ENCODE measurements at regions not wholly inside any gene's neighbourhood (a gene's known extent, or its start where the extent isn't known, plus 50 kb on each side); places are given as distances from the start of the nearest gene placed in this dataset.

DNA sequence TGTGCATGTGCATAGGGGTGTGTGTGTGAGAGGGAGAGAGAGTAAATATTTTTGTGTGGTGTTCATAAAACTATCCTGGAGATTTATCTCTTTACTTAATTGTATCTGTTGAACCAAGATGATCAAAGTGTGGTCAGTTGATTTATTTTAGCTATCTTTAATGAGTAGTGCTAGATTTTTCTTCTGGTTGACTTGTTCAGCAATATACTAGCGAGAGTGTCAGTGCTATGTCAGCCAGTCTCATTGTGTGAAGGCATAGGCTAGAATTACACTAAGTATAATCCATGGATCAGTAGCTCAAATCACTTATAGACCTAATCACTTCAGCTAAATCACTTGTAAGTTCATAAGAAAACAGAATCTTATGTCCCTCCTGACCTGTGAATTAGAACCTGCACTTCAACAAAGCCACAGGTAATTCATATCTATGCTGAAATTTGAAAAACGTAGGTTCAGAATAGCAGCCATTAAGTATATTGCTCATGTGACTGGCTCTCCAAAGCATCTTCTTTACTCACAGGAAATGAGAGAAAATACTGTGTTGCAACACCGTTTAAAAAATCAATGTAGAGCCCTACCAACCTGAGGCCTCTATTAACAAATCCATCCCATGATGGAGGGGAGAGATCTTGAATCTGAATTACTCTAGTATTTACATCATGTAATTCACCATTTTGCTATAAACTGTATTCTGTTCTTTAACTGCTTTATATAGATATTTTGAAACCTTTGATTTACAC lies 203.1 kb upstream of the ACTBL2 start:
- H3K36me3 ChIP-seq (ENCODE audit: control insufficient read depth in 1 of 2, insufficient read depth in 2 of 2, low read length in 2 of 2) = no peaks in the 10 kb centered on the region
- no peak overlapping the region for H3K4me3 ChIP-seq (ENCODE audit: low read depth in 1 of 2, low read length in 2 of 2)
- no peaks in the 10 kb centered on the region for H3K9me3 ChIP-seq (ENCODE audit: control insufficient read depth in 1 of 2, low read length in 2 of 2)
- no peak overlapping the region for H3K27ac ChIP-seq (ENCODE audit: low read length)
- no peaks in the 10 kb centered on the region for H3K27me3 ChIP-seq (ENCODE audit: low read depth, low read length)
- no peaks in the 10 kb centered on the region for H3K4me1 ChIP-seq (ENCODE audit: control insufficient read depth in 1 of 2, insufficient read depth in 2 of 2, low read length in 2 of 2)

- Histone ChIP-seq H3K36me3 (ENCODE audit: control insufficient read depth in 1 of 2, insufficient read depth in 2 of 2, low read length in 2 of 2) (no peaks in the 10 kb centered on the region), H3K27me3 (ENCODE audit: low read depth, low read length) (no peaks in the 10 kb centered on the region), H3K9me3 (ENCODE audit: control insufficient read depth in 1 of 2, low read length in 2 of 2) (no peaks in the 10 kb centered on the region), H3K27ac (ENCODE audit: low read length) (no peak overlapping the region), H3K4me1 (ENCODE audit: control insufficient read depth in 1 of 2, insufficient read depth in 2 of 2, low read length in 2 of 2) (no peaks in the 10 kb centered on the region), H3K4me3 (ENCODE audit: low read depth in 1 of 2, low read length in 2 of 2) (no peak overlapping the region)
Observed at GRCh38 chr5:57684299-57684702, 201.7 kb upstream of the ACTBL2 start.

- no peaks in the 10 kb centered on the region for H3K27me3 ChIP-seq (ENCODE audit: low read depth, low read length)
- no peaks in the 10 kb centered on the region for H3K36me3 ChIP-seq (ENCODE audit: control insufficient read depth in 1 of 2, insufficient read depth in 2 of 2, low read length in 2 of 2)
- H3K4me3 ChIP-seq (ENCODE audit: low read depth in 1 of 2, low read length in 2 of 2) = no peak overlapping the region
- no peak overlapping the region for H3K27ac ChIP-seq (ENCODE audit: low read length)
- no peaks in the 10 kb centered on the region for H3K9me3 ChIP-seq (ENCODE audit: control insufficient read depth in 1 of 2, low read length in 2 of 2)
- H3K4me1 ChIP-seq (ENCODE audit: control insufficient read depth in 1 of 2, insufficient read depth in 2 of 2, low read length in 2 of 2) = no peaks in the 10 kb centered on the region
Observed at GRCh38 chr5:57683036-57683630, 200.5 kb upstream of the ACTBL2 start.

DNA sequence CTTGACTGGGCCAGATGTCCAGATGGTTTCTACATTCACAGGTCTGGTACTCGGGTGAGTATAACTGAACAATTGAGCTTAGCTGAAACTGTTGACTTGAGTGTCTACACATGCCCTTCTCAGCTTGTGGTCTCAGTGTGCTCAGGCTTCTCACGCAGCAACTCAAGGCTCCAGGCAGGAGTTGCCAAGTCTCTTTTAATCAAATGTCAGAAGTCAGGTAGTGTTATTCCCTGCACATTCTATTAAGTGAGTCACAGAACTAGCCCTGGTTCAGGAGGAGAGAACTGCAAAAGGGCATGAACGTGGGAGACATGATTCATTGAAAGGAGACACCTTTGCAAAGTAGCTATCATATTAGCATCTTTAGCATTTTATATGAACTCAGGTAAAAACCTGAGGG lies 199.3 kb upstream of the ACTBL2 start:
- H3K4me1 ChIP-seq (ENCODE audit: control insufficient read depth in 1 of 2, insufficient read depth in 2 of 2, low read length in 2 of 2) = peaks cover 0 to 2% of the 10 kb centered on the region in 2 donors
- no peaks in the 10 kb centered on the region for H3K36me3 ChIP-seq (ENCODE audit: control insufficient read depth in 1 of 2, insufficient read depth in 2 of 2, low read length in 2 of 2)
- no peak overlapping the region for H3K4me3 ChIP-seq (ENCODE audit: low read depth in 1 of 2, low read length in 2 of 2)
- H3K27ac ChIP-seq (ENCODE audit: low read length) = no peak overlapping the region
- H3K27me3 ChIP-seq (ENCODE audit: low read depth, low read length) = no peaks in the 10 kb centered on the region
- no peaks in the 10 kb centered on the region for H3K9me3 ChIP-seq (ENCODE audit: control insufficient read depth in 1 of 2, low read length in 2 of 2)

DNA sequence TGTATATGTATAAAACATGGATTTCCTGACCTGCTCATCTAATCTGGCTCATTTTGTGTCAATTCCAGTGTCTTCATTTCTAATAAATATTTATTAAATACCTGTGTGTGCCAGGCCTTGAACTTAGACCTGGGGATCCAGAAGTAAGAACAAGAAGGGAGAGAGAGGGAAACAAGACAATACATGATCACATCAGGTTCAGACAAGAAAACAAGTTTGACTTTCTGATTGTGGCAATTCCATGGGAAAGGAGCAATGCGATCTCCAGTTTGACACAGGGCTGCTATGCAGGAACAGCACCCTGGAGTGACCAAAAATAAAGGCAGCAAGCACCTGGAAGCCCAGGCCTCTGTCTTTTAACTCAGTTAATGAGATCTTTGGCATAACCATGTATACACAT lies 198.1 kb upstream of the ACTBL2 start:
- H3K4me3 ChIP-seq (ENCODE audit: low read depth in 1 of 2, low read length in 2 of 2) = no peak overlapping the region

DNA sequence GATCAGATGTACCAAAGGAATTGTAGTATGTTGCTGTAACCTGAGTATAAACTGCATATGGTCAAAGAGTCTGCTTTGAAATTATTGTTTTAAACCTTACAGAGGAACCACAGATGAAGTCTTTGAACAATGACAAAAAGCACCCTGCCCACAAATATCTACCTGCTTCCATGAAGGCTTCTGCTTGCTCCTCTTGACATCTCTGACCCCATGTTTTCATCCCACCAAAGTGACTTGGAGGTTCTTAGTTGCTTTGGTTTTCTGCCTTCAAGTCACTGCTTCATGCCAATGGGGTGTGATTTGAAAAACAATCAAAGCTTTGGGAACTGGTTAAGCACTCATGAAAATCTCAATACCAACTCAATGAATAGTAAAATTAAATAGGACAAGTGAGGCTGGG lies 194.6 kb upstream of the ACTBL2 start:
- H3K9me3 ChIP-seq (ENCODE audit: control insufficient read depth in 1 of 2, low read length in 2 of 2) = no peaks in the 10 kb centered on the region
- no peak overlapping the region for H3K27ac ChIP-seq (ENCODE audit: low read length)
- no peak overlapping the region for H3K4me3 ChIP-seq (ENCODE audit: low read depth in 1 of 2, low read length in 2 of 2)
- no peaks in the 10 kb centered on the region for H3K27me3 ChIP-seq (ENCODE audit: low read depth, low read length)
- H3K4me1 ChIP-seq (ENCODE audit: control insufficient read depth in 1 of 2, insufficient read depth in 2 of 2, low read length in 2 of 2) = peaks cover 0 to 4% of the 10 kb centered on the region in 2 donors
- no peaks in the 10 kb centered on the region for H3K36me3 ChIP-seq (ENCODE audit: control insufficient read depth in 1 of 2, insufficient read depth in 2 of 2, low read length in 2 of 2)

More for the DNA sequence above, 198.1 kb upstream of the ACTBL2 start:
- Histone ChIP-seq H3K36me3 (ENCODE audit: control insufficient read depth in 1 of 2, insufficient read depth in 2 of 2, low read length in 2 of 2) (no peaks in the 10 kb centered on the region), H3K27me3 (ENCODE audit: low read depth, low read length) (no peaks in the 10 kb centered on the region), H3K9me3 (ENCODE audit: control insufficient read depth in 1 of 2, low read length in 2 of 2) (no peaks in the 10 kb centered on the region), H3K4me1 (ENCODE audit: control insufficient read depth in 1 of 2, insufficient read depth in 2 of 2, low read length in 2 of 2) (peaks cover 0 to 4% of the 10 kb centered on the region in 2 donors), H3K27ac (ENCODE audit: low read length) (no peak overlapping the region)

DNA sequence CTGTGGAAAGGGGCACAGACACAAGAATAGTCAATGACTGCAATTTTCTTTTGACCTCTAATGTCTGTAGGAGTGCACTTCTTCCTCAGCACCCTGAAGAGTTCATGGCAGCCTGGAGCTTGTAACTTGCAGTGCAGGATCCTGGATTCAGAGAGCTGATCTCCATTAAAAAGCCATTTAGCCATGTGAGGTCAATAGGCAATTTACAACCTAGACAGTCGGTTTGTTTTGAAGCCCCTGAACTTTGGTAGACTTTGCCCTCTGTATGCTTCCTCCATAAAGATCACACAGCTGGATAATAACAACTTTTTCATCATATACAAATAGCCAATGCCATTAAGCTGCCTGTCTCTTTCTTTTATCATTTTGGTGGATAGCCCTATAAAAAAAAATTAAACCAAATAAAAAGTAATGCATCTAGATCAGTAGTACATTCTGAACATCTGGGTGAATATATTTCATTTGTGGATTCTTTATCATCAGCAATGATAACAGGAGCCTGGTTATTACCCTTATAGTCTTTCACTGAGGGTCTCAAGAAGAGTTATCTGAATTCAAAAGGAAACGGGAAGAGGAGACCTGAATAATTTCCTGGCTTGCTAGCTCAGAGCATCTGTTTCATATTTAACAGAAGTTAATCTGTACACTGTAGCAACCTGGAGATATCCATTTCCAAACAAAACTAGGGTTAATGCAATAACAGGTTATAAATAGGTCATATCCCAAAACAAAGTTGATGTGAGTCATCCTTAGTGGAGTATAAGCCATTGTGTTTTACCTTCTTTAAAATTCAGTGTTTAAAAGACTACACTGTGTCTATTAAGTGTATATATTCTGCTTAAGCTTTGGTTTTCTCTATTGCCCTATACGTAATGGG lies 193.8 kb upstream of the ACTBL2 start:
- H3K27ac ChIP-seq (ENCODE audit: low read length) = no peak overlapping the region
- H3K4me3 ChIP-seq (ENCODE audit: low read depth in 1 of 2, low read length in 2 of 2) = no peak overlapping the region
- H3K9me3 ChIP-seq (ENCODE audit: control insufficient read depth in 1 of 2, low read length in 2 of 2) = no peaks in the 10 kb centered on the region
- no peaks in the 10 kb centered on the region for H3K27me3 ChIP-seq (ENCODE audit: low read depth, low read length)
- peaks cover 0 to 4% of the 10 kb centered on the region in 2 donors for H3K4me1 ChIP-seq (ENCODE audit: control insufficient read depth in 1 of 2, insufficient read depth in 2 of 2, low read length in 2 of 2)
- no peaks in the 10 kb centered on the region for H3K36me3 ChIP-seq (ENCODE audit: control insufficient read depth in 1 of 2, insufficient read depth in 2 of 2, low read length in 2 of 2)

GRCh38 chr5:57675236-57675635 lies 192.6 kb upstream of the ACTBL2 start:
- Histone ChIP-seq H3K9me3 (ENCODE audit: control insufficient read depth in 1 of 2, low read length in 2 of 2) (no peaks in the 10 kb centered on the region), H3K4me1 (ENCODE audit: control insufficient read depth in 1 of 2, insufficient read depth in 2 of 2, low read length in 2 of 2) (peaks cover 0 to 4% of the 10 kb centered on the region in 2 donors), H3K36me3 (ENCODE audit: control insufficient read depth in 1 of 2, insufficient read depth in 2 of 2, low read length in 2 of 2) (no peaks in the 10 kb centered on the region), H3K4me3 (ENCODE audit: low read depth in 1 of 2, low read length in 2 of 2) (no peak overlapping the region), H3K27ac (ENCODE audit: low read length) (no peak overlapping the region), H3K27me3 (ENCODE audit: low read depth, low read length) (no peaks in the 10 kb centered on the region)

DNA sequence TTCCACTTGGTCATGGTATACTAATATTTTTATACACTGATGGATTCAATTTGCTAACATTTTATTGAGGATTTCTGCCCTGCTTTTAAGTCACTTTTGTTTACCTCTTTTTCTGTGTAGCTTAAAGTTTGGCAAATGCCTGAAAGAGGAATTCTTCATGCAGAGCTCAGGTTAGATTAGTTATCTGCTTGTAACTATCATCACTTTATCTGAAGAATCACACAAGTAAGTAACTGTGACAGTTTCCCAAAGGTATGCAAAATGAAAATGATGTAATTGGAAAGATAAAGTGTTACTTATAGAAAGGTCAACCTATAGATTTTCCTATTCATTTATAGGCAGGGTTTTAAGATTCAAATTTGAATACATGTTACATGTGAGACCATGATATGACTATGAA lies 188.8 kb upstream of the ACTBL2 start:
- H3K27ac ChIP-seq (ENCODE audit: low read length) = no peak overlapping the region
- no peaks in the 10 kb centered on the region for H3K9me3 ChIP-seq (ENCODE audit: control insufficient read depth in 1 of 2, low read length in 2 of 2)
- no peaks in the 10 kb centered on the region for H3K36me3 ChIP-seq (ENCODE audit: control insufficient read depth in 1 of 2, insufficient read depth in 2 of 2, low read length in 2 of 2)
- no peaks in the 10 kb centered on the region for H3K4me1 ChIP-seq (ENCODE audit: control insufficient read depth in 1 of 2, insufficient read depth in 2 of 2, low read length in 2 of 2)
- H3K4me3 ChIP-seq (ENCODE audit: low read depth in 1 of 2, low read length in 2 of 2) = no peak overlapping the region
- H3K27me3 ChIP-seq (ENCODE audit: low read depth, low read length) = no peaks in the 10 kb centered on the region

- H3K4me1 ChIP-seq (ENCODE audit: control insufficient read depth in 1 of 2, insufficient read depth in 2 of 2, low read length in 2 of 2) = no peaks in the 10 kb centered on the region
- no peak overlapping the region for H3K27ac ChIP-seq (ENCODE audit: low read length)
- no peaks in the 10 kb centered on the region for H3K9me3 ChIP-seq (ENCODE audit: control insufficient read depth in 1 of 2, low read length in 2 of 2)
- H3K36me3 ChIP-seq (ENCODE audit: control insufficient read depth in 1 of 2, insufficient read depth in 2 of 2, low read length in 2 of 2) = no peaks in the 10 kb centered on the region
- no peaks in the 10 kb centered on the region for H3K27me3 ChIP-seq (ENCODE audit: low read depth, low read length)
- H3K4me3 ChIP-seq (ENCODE audit: low read depth in 1 of 2, low read length in 2 of 2) = no peak overlapping the region
Observed at GRCh38 chr5:57666582-57666981, 184.0 kb upstream of the ACTBL2 start.

DNA sequence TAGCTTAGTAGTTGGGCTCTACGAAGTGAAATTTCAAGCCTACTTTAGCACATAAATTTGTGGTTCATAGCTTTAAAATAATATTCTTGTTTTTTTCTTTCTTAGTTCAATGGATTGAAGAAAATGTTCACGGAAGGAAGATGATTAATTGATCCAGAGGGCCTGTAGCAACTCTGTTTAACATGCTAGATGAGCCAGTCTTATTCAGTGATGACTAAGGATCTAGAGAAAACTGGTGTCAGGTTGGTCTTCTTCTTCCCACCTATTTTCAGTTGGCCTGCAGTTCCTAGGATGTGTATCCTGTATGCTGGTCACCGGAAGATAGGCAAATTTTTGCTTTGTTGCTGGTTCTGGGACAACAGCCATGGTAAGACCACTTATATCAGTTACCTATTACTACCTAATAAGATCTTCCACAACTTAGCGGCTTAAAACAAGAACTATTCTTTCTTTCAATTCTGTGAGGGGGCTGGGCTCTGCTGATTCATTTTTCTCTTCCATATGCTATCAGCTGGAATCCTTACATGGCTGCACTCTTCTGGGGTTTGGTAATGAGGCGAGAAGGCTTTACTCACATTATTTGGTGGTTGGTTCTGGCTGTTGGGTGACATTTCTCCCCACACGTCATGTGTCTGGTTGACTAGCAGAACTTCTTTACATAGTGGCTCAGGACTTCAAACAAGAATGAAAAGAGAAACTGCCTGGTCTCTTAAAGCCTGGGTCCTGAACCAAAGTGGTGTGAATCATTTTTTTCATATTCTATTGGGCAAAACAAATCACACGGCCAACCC lies 182.7 kb upstream of the ACTBL2 start:
- H3K27ac ChIP-seq (ENCODE audit: low read length) = no peak overlapping the region
- H3K36me3 ChIP-seq (ENCODE audit: control insufficient read depth in 1 of 2, insufficient read depth in 2 of 2, low read length in 2 of 2) = no peaks in the 10 kb centered on the region
- no peaks in the 10 kb centered on the region for H3K27me3 ChIP-seq (ENCODE audit: low read depth, low read length)
- no peaks in the 10 kb centered on the region for H3K9me3 ChIP-seq (ENCODE audit: control insufficient read depth in 1 of 2, low read length in 2 of 2)
- H3K4me1 ChIP-seq (ENCODE audit: control insufficient read depth in 1 of 2, insufficient read depth in 2 of 2, low read length in 2 of 2) = no peaks in the 10 kb centered on the region
- H3K4me3 ChIP-seq (ENCODE audit: low read depth in 1 of 2, low read length in 2 of 2) = no peak overlapping the region
